Fibroblast of the conjunctiva (primary cell): ENCODE measurements at regions not wholly inside any gene's neighbourhood (a gene's known extent, or its start where the extent isn't known, plus 50 kb on each side); places are given as distances from the start of the nearest gene placed in this dataset.

Experiments used
- DNase-seq: peaks from one replicate; pipeline ENCODE4 v3.0.0-alpha.2; 2010; ENCODE audit warnings: low read depth

DNA sequence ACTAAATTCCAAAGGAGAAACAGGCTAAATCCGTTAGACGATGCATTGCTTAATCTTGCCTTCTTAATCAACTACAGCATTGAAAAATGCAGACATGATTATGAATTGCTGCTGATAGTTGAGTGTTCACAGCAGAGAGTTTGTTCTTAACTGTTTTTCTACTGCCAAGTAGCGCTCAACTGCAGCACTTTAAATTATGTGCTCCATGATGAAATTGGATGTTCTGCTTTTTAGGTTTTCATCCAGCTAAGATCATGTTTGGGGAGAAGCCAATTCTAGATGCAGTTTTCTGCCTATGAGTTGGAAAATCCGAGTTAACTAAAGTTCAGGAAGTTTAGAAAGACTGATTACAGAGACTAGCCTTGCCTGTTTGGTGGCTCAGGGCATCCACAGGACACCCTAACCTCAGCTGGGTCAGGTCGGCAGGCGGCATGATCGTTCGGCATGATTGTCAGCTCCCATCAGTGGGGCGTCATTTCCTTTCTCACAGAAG is 119.4 kb upstream of the PIEZO2 start:
- DNase-seq: peak; percentile 30

DNA sequence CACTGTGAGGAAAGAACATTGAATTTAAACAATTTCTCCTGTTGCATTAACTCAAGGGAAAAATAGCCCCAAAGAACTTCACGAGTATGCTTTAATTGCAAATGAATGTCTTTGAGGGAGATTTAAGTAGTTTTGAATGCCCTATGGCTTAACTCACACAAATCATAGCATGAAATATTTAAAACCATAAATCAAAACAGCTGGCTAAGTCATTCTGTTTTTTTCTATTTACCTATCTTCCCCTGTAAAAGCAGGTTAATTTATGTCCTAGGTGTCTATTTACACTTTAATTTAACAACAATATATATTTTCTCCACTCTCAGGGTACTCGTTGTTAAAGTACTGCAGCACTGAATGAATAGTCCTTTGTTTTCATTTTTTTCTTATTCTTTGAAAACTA is 118.8 kb upstream of the PIEZO2 start:
- no peak for DNase-seq

GRCh38 chr18:11266781-11267480 is 117.6 kb upstream of the PIEZO2 start:
- no peak for DNase-seq

DNA sequence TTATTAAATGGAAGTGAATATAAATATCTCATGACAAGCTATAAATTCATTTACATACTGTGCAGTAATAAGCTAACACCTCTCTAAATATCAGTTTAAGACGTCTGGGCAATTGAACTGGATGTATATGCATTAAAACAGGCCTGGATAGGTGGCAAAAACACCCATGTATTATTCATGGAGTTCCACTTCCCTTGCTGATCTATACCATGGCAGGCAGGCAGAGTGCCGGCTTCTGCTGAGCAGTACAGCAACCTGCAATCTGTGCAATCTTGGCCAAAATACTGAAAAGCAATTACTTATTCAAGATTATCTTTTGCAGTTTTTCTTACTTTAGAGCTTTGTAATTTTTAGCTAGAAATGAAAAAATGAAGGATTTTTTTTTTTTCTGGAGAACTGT is 112.1 kb upstream of the PIEZO2 start:
- no peak for DNase-seq

DNA sequence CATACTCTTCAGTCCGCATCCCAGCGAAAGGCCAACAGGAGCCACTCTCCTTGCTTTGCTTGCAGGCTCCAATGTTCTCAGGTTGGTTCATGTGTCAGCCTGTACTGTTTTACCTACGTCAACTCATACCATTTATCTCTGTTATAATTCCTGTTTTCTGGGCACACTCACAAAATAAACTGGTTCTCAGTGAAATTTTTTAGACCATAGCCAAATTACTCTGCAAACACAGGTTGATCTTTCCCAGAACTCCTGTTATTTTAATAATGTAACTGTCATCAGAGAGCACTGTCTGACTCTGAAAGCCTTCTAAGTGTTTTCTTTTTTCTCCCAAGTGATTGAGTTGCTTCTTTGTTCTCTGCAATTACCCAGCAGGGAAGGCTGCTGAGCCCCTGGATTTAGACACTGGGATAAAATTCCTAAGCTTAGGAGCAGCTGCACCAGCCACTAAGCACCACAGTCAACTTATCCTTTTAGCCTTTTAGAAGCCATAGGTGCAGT is 111.6 kb upstream of the PIEZO2 start:
- DNase-seq: no peak

DNA sequence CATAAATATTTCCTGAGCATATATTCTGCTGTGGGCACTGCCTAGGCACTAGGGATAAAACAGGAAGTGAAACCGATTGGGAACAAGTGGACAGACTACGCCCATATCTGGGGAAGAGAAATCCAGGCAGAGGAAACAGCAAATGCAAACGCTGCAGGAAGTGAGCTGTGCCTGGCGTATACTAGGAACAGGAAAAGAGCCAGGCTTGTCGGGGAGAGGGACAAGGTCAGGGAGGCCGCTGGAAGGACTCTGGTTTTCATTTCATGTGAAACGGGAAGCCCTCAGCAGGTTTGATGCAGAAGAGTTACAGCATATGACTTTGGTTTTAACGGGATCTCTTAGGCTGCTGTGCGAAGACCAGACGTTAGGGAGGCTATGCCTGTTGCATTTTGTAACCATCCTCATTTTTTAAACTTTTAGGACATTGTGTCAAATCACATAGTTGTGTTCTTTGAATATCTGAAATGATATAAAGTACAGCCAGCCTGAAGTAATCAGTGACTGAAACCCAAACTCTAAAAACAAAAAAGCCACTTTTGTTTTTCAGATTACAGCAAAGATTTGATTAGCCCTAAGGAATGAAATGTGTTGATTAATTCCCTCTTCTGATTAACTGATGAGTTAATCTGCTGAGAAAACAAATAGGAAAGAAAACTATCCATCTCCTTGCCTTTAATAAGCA is 110.2 kb upstream of the PIEZO2 start:
- DNase-seq: no peak

DNA sequence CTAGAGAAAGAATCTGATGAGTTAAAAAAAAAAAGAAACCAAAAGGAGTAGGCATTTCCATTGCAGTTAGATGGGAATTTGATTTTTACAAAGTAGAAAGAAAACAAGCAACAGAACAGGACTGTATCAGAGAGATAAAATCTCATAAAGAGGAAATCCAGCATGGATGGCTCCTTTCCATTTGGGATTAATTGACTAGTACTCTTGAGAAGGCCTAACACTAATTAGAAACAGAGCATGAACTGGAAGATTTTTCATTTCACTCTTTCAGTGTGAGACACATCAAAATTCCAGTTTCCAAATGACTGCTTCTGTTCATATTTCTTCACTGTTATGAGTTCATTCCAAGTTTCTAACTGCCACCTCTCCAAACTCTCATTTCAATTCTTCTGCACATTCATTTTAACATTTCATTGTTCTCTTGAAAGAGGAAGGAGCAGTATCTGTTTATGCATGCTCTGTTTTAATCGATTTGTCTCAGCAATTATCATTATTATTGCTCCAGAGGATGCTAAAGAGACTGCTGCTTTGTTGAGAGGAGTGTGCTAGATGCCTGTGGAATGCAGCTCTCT is 108.8 kb upstream of the PIEZO2 start:
- no peak for DNase-seq

GRCh38 chr18:11256251-11256650 is 106.9 kb upstream of the PIEZO2 start:
- DNase-seq: no peak

- no peak for DNase-seq
Measured at GRCh38 chr18:11251891-11252270, 102.5 kb upstream of the PIEZO2 start.

- DNase-seq: peak; percentile 58
Measured at GRCh38 chr18:11251229-11251890, 102.0 kb upstream of the PIEZO2 start.

GRCh38 chr18:11249391-11249790 is 100.0 kb upstream of the PIEZO2 start:
- no peak for DNase-seq

DNA sequence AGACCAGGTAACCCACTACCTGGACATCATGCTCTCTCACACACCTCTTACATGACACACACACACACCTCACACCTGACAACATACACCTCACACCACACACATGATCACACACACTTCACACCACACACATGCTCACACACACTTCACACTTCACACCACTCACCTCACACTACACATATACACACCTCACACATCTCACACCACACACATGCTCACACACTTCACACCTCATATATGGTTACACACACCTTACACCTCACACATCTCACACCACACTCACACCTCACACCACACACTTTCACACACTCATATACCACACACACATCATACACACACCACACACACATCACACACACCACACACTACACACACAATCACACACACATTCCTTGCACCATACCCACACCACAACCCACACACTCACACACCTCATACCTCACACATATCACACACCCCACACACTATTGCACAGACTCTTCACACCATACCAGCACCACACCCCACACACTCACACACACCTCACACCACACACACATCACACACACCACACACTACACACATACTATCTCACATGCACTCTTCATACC is 98.1 kb upstream of the PIEZO2 start:
- no peak for DNase-seq

DNA sequence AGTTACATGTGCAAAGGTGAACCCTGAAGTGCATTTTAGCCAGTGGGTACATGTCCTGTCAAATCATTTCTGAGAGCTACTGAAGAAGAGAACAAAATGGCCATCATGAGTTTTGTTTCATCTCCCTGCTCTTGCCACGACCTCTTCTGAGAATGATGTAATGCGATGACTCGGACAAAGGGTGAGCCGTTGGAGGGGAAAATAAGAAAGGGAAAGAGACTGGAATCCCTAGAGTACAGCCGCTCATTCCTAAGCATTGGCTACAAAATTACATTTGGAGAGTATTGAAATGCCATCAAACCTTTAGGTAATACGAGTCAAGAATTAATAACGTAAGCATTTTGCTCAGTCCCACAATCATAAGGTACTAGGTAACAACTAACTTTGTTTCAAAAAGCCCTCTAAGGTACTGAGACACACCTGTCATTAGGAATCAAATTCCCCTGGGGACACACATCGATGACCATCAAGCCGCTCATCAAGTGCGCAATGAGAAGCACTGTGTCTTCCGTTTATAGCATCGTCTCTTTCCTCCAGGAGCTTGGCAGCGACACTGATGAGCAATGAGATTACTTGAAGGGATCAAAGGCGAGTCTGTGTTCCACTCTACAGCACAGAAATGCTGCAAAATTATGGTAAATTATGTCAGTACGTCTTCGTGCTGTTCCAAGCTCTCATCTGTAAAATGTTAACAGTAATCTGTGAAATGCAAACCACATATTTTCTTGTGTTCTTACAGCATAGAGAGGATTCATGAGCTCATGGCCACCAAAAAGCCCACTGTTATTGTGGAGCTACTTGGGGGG is 97.3 kb upstream of the PIEZO2 start:
- peak; percentile 71 for DNase-seq

GRCh38 chr18:11245879-11246278 is 96.5 kb upstream of the PIEZO2 start:
- peak; percentile 53 for DNase-seq

GRCh38 chr18:11237484-11237883 is 88.1 kb upstream of the PIEZO2 start:
- DNase-seq: no peak

GRCh38 chr18:11237066-11237465 is 87.7 kb upstream of the PIEZO2 start:
- no peak for DNase-seq

GRCh38 chr18:11224153-11224552 is 74.8 kb upstream of the PIEZO2 start:
- DNase-seq: no peak

DNA sequence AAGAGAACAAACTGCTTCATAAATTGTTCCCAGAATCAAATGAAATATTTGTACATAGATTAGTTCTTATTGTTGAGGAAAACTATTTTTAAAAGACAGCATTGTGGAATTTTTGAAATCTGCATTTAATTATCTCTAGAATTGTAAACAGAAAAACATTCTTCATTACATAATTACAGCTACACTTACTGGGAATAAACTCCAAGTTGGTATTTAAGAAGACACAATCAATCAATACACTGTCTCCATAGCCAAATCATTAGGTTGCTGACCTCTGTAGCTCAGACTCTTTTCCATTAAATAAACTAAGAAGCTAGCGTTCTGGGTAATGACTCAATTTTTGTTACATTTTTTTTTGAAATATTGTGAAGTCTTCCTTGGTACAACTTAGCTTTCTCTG is 70.2 kb upstream of the PIEZO2 start:
- no peak for DNase-seq

DNA sequence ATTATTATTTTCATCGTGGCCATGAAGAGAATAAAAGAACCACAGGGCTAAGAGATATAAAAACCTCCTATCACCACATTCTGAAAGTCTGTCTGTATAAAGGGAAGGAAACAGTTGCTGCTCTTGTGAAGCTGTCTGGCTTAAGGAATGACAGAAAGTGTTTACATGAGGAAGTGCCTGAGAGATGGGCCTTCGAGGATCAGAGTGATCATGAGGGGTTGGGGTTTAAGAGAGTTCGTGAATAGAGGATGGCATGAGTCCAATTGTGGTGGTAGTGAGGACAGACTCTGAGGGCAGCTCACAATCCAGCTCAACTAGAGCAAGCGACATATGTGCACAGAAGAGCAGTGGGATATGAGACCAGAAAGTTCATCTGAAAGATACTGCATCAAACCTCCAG is 65.8 kb upstream of the PIEZO2 start:
- no peak for DNase-seq

DNA sequence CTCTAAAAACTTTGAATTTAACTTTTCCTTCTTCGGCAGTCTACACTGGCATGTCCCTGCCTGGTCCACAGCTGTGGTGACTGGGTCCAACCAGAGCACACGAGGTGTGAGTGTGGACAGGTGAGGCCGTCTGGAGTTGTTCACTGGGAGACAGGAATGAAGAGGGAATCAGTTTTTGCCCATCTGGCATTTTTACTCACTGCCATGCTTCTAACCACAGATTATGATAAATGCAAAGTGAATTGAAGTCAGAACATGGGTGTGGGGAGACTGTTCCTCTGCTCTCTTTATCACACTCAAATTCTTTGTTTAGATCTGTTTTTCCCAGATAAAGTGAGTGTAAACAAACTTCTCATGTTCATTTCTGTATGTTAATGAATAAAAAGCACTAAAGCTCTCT is 54.7 kb upstream of the PIEZO2 start:
- DNase-seq: no peak

- DNase-seq: no peak
Measured at GRCh38 chr18:11199477-11199876, 50.1 kb upstream of the PIEZO2 start.
